Glomerular endothelial cell (primary cell): ENCODE measurements at regions not wholly inside any gene's neighbourhood (a gene's known extent, or its start where the extent isn't known, plus 50 kb on each side); places are given as distances from the start of the nearest gene placed in this dataset.

Experiments used
- DNase-seq: peaks from one replicate; pipeline ENCODE4 v3.0.0-alpha.2; 2011; ENCODE audit warnings: low read depth, low spot score; ENCODE audit errors: extremely low read depth

DNA sequence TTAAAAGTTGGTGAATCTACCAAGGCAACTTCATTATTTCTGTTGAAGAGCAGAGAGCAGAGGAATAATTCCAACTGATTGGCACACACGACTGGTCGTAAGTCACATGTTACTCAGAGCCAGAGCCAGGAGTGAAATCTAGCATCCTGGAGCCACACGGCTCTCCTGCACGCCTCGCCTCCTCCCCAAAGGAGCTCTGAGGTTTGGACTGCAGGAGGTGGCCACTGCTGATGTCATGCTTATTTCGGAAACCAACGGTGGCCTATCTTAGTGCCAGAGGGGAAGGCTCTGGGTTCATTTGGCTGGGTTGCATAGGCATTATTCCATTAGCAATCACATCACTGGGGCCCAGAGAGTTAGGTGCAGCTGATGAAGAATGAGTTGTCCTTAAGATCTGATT, 123.5 kb upstream of the RALGAPA2 start:
- no peak for DNase-seq

GRCh38 chr20:20834008-20834407, 121.6 kb upstream of the RALGAPA2 start:
- DNase-seq = no peak

DNA sequence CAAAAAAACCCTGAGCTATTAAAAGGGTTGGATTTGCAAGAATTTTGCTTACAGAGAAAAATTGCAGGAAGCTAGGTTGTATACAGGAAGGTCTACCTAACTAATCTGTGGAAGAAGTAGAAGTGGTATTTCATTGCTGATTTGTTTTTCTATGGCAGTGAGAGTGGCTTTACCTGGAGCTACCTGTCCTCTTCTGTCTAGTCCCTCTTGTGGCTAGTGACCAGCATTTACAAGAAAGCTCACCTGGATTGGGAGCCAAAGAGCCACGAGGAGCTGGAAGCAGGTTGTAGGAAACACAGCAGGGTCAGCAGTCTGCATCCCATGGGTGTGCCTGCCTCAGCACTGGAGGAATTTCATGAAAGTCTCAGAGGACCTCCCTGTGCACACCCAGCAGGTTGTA, 120.3 kb upstream of the RALGAPA2 start:
- DNase-seq = no peak

DNA sequence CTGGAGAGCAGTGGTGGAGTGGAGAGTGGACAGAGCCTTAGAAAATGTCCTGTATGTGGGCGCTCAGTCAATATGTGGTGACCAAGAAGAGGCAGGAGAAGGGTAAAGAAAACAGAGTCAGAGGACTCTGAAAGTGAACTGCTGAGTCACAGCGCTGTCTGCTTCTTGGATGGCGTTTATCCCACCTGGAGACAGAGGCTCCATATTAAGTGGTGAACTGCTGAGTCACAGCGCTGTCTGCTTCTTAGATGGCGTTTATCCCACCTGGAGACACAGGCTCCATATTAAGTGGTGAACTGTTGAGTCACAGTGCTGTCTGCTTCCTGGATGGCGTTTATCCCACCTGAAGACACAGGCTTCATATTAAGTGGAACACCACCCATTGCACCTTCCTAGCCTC, 119.3 kb upstream of the RALGAPA2 start:
- DNase-seq = no peak

DNA sequence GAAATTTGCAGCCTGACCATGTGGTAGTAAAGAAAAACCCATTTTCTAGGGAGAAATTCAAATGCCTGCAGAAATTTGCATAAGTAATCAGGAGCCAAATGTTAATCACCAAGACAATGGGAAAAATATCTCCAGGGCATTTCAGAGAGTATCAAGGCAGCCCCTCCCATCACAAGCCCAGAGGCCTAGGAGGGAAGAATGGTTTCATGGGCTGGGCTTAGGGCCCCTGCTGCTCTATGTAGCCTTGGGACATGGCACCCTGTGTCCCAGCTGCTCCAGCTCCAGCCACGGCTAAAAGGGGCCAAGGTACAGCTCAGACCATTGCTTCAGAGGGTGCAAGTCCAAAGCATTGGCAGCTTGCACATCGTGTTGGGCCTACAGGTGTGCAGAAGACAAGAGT, 117.2 kb upstream of the RALGAPA2 start:
- DNase-seq = no peak

GRCh38 chr20:20827992-20828597, 115.7 kb upstream of the RALGAPA2 start:
- no peak for DNase-seq

GRCh38 chr20:20824924-20825584, 112.6 kb upstream of the RALGAPA2 start:
- DNase-seq = no peak

GRCh38 chr20:20823476-20823881, 111.0 kb upstream of the RALGAPA2 start:
- DNase-seq = no peak

DNA sequence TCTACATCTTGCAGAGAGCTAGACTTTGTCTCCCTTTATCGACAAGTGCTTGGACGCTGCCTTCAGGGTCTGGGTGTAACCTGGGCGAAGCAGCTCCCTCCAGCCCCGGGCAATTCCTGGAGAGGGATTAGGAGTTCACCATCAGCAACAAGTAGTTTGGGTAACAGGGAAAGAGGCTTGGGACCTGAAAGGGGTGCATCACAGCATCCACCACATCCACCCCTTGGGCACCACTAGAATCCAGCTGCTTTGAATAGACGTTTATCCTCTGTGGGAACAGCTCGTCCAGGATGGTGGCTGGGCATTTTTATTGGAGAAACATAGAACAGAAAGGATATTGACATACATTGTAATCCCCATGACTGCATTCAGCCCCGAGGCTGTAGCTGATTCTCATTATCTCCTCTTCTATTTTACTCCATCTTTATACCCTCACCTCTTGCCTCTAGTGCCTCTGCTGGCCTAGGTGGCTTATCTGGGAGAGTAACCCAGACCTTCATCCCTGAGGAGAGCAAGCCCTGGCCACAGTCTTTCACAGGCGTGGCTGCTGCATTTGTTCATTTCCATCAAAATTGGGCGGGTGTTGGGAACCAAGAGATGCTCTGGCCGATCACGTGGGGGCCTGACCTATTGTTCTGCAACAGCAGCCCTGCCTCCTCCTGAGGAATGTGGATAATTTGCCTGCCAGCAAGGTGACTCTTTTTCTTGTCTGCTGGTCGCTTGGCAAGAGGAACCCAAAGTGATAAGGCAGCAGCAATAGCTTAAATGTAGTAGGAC, 109.2 kb upstream of the RALGAPA2 start:
- DNase-seq = no peak

DNA sequence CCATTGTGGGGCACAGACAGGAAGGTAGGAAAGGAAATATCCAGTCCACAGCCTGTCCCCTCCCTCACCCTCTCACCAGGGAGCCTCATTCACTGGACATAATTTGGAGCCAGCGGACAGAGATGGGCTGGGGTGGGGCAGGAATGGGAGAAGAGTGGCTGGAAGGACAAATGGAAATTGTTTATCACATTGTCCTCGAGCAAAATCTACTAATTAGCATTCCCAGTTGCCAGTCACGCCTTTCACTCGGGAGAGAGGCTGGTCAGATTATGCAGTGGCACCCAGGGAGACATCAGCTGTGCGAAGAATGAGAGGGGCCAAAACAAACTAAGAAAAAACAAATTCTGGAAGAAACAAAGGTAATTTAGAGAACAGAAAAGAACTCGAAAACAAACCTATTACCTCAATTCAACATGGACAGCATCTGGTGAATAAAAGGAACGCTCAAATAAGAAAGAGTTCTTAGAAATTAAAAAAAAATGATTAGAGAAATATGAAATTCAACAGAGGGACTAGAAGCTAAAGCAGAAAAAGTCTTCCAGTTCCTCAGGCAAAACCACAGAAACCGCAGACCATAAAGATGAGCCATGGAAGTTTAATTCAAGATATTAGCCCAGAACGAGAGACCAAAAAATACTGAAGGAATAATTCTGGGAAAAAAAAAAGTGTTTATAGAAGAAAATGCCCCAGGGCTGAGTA, 108.5 kb upstream of the RALGAPA2 start:
- no peak for DNase-seq

GRCh38 chr20:20820104-20820503, 107.7 kb upstream of the RALGAPA2 start:
- no peak for DNase-seq

DNA sequence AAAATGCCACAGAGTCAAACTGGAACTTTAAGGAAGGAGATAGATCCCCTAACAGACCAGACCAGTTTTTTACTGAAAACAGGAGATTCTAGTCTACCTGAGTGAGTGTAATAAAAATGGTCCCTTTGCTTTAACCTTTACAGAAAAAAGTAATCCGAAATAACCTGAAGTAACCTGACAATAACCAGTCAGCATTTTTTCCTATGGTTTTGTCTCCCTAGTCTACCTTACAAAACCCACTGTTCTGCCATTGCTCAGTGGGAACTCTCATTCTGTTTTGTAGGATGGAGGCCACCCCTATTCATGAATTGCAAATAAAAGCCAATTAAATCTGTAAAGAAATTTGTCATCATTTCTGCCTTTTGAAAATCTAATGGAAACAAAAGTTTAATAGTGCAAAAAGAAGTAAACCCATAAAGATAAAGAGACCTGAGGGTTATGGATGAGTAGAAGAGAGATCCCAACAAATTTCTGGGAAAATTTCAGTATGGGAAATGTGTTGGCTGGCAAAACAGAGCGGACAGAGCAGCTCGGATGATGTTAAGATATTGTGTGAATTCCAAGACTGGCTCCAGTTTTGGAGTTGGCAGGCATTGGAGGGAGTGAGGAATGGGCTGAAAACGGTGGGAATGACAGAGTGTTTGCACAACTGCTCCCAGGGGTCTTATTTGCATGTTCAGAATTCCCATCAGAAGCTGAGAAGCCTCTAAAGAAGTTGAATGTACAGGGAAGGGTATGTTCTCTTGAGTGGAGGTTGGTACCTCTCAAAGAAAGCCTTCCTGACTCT, 104.7 kb upstream of the RALGAPA2 start:
- no peak for DNase-seq

GRCh38 chr20:20815711-20816455, 103.4 kb upstream of the RALGAPA2 start:
- no peak for DNase-seq

GRCh38 chr20:20814685-20815084, 102.2 kb upstream of the RALGAPA2 start:
- no peak for DNase-seq

GRCh38 chr20:20812136-20812535, 99.7 kb upstream of the RALGAPA2 start:
- DNase-seq = no peak

- DNase-seq = no peak
Observed at GRCh38 chr20:20808016-20808415, 95.6 kb upstream of the RALGAPA2 start.

GRCh38 chr20:20806121-20807095, 94.0 kb upstream of the RALGAPA2 start:
- no peak for DNase-seq

- DNase-seq = no peak
Observed at GRCh38 chr20:20803011-20803410, 90.6 kb upstream of the RALGAPA2 start.

DNA sequence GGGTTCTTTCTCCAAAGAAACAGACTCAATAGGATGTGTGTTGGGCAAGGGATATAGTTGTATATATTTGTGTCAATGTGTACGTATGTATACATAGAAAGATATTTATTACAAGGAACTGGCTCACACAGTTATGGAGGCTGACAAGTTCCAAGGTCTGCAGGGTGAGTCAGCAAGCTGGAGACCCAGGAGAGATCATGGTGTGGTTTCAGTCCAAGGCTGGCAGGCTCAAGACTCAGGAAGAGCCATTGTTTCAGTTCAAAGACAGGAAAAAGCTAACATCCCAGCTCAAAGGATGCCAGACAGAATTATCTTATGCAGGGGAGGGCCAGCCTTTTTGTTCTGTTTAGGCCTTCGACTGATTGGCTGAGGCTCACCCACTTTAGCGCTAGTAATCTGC, 89.9 kb upstream of the RALGAPA2 start:
- DNase-seq = peak; percentile 68
